GM18873 (cell line): ENCODE measurements at regions not wholly inside any gene's neighbourhood (a gene's known extent, or its start where the extent isn't known, plus 50 kb on each side); places are given as distances from the start of the nearest gene placed in this dataset.

Source experiments
- ATAC-seq: cut with Tn5 transposase; IDR thresholded peaks from one replicate; pipeline ENCODE4 v1.9.1; 2021; ENCODE audit warnings: mild to moderate bottlenecking, moderate library complexity, moderate number of reproducible peaks; ENCODE audit not compliant: unreplicated experiment, low FRiP score

- no peak for ATAC-seq
These were observed 167.5 kb downstream of the SLC6A15 start for GRCh38 chr12:84745127-84745526.

GRCh38 chr12:84741692-84742091 lies 170.9 kb downstream of the SLC6A15 start:
- no peak for ATAC-seq

- ATAC-seq: no peak
These were observed 171.6 kb downstream of the SLC6A15 start for GRCh38 chr12:84741031-84741430.

- ATAC-seq: no peak
These were observed 172.0 kb downstream of the SLC6A15 start for GRCh38 chr12:84740602-84741001.

- no peak for ATAC-seq
These were observed 174.1 kb downstream of the SLC6A15 start for GRCh38 chr12:84738481-84738972.

GRCh38 chr12:84732828-84733340 lies 179.7 kb downstream of the SLC6A15 start:
- ATAC-seq: no peak

- ATAC-seq: no peak
These were observed 181.9 kb downstream of the SLC6A15 start for GRCh38 chr12:84730561-84731162.

GRCh38 chr12:84727961-84728360 lies 184.6 kb downstream of the SLC6A15 start:
- no peak for ATAC-seq

- no peak for ATAC-seq
These were observed 185.8 kb downstream of the SLC6A15 start for GRCh38 chr12:84726780-84727179.

- no peak for ATAC-seq
These were observed 188.6 kb downstream of the SLC6A15 start for GRCh38 chr12:84723988-84724387.

GRCh38 chr12:84719997-84720396 lies 192.6 kb downstream of the SLC6A15 start:
- no peak for ATAC-seq

- ATAC-seq: no peak
These were observed 193.7 kb downstream of the SLC6A15 start for GRCh38 chr12:84718906-84719305.

- no peak for ATAC-seq
These were observed 199.9 kb downstream of the SLC6A15 start for GRCh38 chr12:84712747-84713146.

- no peak for ATAC-seq
These were observed 206.2 kb downstream of the SLC6A15 start for GRCh38 chr12:84706374-84706773.

- no peak for ATAC-seq
These were observed 207.7 kb downstream of the SLC6A15 start for GRCh38 chr12:84704856-84705255.

GRCh38 chr12:84702001-84702400 lies 210.6 kb downstream of the SLC6A15 start:
- no peak for ATAC-seq

- ATAC-seq: no peak
These were observed 211.6 kb downstream of the SLC6A15 start for GRCh38 chr12:84701041-84701440.

- no peak for ATAC-seq
These were observed 213.8 kb downstream of the SLC6A15 start for GRCh38 chr12:84698576-84699333.

GRCh38 chr12:84696908-84697540 lies 215.6 kb downstream of the SLC6A15 start:
- no peak for ATAC-seq

- ATAC-seq: no peak
These were observed 216.3 kb downstream of the SLC6A15 start for GRCh38 chr12:84696281-84696680.

- no peak for ATAC-seq
These were observed 218.5 kb downstream of the SLC6A15 start for GRCh38 chr12:84694116-84694515.
